NCI-H1092 treated with DMSO at 0.1 percent for 48 hours (cell line): ENCODE measurements at regions not wholly inside any gene's neighbourhood (a gene's known extent, or its start where the extent isn't known, plus 50 kb on each side); places are given as distances from the start of the nearest gene placed in this dataset.
A peak's percentile ranks its signal among the peaks of the same experiment; 100 is the strongest.

Experiments used
- DNase-seq: peaks from one replicate; lab custom pipeline; 2025; lab: John Stamatoyannopoulos, UW

GRCh38 chr13:73290844-73291243, 232.0 kb downstream of the KLF5 start:
- DNase-seq, result no peak

DNA sequence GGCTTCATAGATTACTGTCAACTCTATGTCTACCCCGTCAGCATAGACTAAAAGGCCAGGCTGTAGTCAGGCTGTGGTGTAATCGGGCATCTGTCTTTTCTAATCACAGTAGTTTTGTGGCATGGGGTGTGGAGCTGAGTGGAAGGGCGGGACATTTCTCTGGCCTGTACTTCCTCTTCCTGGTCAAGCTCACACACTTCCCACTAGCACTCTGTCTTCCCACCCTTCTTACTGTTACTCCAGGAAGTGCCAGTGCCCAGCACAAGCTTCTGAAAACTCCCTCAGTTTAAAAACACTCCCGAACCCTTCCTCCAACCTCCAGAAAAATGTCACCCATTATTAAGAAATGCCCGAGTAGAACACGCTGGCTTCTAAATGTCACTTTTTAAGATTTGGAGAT, 229.8 kb downstream of the KLF5 start:
- DNase-seq, result no peak

- no peak for DNase-seq
These were observed 229.0 kb downstream of the KLF5 start for GRCh38 chr13:73287831-73288230.

DNA sequence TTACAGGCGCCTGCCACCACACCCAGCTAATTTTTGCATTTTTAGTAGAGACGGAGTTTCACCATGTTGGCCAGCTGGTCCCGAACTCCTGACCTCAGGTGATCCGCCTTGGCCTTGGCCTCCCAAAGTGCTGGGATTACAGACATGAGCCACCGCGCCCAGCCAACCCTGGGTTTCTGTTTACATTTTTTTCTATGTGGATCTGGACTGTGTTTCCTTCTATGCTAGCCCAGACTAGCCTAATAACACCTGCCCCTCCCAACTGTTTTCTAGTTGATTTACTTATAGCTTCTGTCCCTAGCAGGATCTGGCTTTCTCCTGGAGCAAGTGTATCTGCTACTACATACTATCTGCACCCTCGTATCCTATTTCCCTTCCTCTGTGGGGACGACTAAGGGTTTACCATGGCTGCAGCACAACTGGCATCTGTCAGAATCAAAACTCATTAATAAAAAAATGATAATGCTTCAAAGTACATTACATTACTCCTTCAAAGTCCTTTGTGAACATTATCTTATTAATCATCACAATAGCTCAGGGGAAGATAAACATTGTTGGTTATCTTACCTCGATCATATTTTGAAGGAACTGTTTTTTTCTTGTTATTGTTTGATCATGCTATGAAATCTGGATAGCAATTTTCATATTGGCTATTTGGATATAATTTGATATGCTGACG, 228.3 kb downstream of the KLF5 start:
- no peak for DNase-seq

DNA sequence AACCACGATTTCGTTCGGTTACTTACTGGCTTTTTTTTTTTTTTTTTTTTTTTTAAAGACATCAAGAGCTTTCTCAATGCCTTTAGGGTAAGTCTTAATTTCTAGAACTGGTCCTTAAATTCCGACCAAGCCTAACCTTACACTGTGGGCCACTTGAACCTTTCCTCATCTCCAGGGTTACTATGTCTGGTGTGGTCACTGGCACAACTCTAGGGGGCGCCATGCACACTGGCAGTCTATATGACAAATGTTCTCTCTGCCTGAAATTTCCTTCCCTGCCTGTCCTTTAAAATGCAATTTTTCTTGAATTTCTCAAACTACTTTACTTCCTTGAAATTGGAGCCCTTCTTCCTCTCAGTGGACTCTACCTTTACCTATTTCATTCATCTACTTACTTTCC, 227.4 kb downstream of the KLF5 start:
- no peak for DNase-seq

DNA sequence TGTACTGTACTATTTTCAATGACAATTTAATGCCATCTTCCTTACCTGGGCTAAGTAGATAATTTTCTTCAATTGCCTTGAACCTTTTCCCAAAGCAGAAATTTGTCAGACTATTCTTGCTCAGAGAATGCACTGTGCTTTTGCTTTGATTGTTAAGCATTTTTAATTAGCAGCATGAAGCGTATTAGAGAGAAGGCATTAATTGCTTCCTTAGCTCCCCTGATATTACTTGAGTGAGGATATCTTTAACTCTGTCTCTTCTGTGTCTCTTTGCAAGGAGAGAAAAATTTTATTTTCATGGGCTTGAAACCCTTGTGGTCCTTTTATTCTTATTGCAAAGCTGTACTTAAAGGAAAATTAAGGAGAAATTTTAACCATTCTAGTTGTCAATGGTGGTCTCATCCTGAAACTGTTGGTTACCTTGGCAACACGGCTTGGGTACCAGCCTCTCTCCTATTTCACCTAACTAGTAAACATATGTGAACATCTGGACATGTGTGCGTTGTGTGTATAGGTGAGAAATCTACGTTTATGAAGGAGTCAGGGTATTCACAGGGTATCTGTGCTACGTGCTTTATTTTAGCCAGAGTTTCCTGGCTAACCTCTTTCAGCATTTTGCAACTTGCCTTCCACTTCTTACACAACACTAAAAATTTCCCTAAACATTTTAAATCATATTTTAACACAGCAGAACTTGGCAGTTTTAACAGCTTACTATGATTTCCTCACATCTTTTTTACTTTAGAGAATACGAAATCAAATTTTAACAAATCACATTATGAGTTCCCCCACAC, 225.5 kb downstream of the KLF5 start:
- no peak for DNase-seq

GRCh38 chr13:73283636-73284035, 224.8 kb downstream of the KLF5 start:
- no peak for DNase-seq

DNA sequence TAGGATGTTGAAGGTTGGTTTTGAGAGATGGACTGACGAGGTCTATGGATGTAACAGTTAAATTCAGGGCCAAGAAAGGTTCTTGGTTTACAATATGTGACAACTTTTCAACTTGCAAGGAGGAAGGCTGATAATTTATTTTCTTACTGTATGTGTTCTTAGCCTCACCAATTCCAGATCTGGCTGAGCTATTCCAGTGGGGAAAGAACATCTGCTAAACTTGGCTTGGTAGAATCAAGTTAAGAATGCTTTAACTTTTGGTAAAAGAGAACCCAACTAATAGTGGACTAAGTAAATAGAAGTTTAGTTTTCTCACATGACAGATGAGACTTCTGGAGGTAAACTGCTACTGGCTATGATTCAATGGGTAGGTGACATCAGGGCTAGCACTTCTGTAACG, 222.9 kb downstream of the KLF5 start:
- no peak for DNase-seq

DNA sequence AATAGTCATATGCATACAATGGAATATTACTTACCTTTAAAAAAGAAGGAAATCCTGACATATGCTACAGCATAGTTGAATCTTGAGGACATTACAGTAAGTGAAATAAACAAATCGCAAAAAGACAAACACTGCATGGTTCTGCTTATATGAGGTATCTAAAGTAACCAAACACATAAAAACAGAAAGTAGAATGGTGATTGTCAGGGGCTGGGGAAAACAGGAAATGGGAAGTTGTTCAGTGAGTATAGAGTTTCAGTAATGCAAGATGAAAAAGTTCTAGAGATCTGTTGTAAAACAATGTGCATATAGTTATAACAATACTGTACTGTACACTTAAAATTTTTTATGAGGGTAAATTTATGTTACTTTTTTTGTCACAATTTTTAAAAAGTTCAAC, 219.4 kb downstream of the KLF5 start:
- no peak for DNase-seq

GRCh38 chr13:73275163-73275562, 216.4 kb downstream of the KLF5 start:
- no peak for DNase-seq

- no peak for DNase-seq
These were observed 215.3 kb downstream of the KLF5 start for GRCh38 chr13:73274147-73274546.

GRCh38 chr13:73273745-73274144, 214.9 kb downstream of the KLF5 start:
- no peak for DNase-seq

DNA sequence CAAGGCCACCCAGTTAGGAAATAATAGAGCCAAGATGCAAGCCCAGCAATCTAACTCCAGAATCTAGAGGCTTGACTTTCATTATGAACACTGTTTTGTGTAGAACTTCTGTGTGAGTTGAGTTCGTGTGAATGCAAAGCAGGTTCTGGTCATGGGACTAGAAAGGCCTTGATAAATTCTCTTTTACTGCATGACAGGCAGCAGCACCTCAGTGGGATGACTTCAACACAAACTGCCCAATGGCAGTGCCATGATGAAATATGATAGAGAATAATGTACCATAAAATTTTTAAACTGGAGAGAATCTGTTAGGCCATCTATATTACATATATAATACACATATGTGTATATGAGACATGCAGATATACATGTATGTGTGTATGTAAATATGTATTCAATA, 214.5 kb downstream of the KLF5 start:
- DNase-seq, result no peak

GRCh38 chr13:73272831-73273230, 214.0 kb downstream of the KLF5 start:
- DNase-seq, result no peak

DNA sequence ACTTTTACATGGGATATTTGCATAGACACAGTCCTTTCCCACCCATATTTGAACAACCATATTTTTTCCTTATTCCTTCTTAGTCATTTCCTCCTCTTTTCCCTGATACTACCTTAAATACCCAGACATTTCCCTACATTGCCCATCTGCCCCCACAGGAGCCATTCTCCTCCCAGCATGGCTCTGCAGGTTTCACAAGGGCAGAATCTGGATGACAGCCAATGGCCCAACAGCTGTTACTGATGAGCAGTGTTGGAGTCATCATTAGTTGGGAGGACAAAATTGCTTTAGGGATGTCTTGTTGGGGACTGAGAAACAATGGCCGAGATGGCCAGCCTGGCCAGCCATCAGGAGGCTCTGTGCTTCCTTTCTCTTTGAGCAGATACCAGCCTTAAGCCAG, 209.5 kb downstream of the KLF5 start:
- DNase-seq, result peak; percentile 9

GRCh38 chr13:73266640-73267180, 207.9 kb downstream of the KLF5 start:
- no peak for DNase-seq

DNA sequence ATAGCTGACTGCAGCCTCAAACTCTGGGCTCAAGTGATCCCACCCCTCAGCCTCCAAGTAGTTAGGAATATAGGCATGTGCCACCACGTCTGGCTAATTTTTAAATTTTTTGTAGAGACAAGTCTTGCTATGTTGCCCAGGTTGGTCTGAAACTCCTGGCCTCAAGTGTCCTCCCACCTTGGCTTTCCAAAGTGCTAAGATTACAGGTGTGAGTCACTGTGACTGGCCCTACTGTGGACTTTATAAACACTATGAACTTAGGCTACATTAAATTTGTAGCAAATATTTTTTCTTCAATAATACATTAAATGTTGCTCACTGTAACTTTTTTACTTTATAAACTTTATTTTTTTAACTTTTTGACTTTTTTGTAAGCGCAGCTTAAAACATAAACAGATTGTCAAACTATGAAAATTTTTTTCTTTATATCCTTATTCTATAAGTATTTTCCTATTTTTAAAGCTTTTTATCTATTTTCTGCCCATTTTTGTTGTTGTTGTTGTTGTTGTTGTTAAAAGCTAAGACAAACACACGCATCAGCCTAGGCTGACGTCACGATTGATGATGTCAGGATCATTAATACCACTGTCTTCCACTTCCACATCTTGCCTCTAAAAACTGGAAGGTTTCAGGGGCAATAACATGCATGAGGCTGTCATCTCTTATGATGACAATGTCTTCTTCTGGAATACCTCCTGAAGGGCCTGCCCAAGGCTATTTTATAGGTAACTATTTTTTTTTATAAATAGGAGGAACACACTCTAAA, 204.2 kb downstream of the KLF5 start:
- DNase-seq, result no peak

- no peak for DNase-seq
These were observed 203.0 kb downstream of the KLF5 start for GRCh38 chr13:73261739-73262216.

DNA sequence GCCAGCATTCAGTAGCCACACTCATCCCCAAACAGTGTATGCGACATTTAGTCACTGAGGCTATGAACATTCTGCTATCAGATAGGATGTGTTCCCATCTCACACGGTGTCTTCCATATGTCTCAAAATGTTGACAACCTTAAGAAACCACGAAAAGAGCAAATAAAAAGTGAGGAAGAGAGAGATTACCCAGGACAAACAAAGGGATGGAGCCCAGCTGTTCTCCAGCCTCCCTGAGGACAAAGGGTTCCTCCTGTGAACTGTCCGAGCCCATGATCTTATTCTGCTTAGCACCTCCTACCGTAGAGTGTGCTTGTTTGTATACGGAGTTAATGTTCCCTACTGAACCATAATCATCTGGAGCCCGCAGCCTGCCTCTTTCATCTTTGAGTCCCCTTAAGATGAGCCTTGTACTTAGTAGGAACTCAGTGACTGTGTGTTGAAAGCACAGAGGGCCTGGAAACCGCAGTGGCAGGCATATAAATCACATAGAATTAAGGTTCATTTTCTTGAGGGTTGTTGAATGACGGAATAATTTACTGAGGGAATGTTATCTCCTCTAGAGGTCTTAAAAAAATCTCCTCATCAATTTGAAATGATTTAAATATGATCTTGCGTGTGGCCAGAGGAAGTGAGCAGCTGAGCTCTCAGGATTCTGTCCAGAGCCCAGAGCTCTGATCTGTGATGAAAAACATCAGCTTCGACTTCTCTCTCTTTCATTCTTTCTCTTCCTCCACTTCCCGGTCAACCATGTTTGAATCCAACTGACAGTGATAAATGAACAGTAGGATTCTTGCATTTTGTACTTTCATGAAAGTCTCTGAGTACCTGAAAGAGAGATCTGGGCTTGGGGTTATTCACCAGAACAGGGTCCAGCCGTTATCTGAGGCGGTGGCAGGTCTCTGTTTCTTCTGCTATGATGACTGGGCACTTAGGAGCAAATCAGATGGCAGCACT, 200.5 kb downstream of the KLF5 start:
- no peak for DNase-seq

DNA sequence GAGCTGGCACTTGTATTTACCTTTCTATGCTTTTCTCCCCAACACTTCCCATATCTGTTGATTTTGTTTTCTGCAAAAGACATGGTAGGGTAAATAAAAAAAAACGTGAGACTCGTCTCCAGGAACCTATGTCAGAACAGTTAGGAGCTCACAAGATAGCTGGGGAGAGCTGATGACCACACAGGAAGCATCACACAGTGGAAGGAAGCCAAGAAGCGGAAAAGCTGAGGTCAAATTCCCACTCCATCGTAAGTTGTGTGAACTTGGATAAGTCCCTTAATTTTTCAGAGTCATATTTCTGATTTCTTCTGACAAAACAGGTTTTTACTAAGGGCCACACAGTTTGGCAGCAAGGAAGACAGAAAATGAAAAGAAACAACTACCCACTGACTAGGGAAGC, 199.6 kb downstream of the KLF5 start:
- no peak for DNase-seq

- no peak for DNase-seq
These were observed 196.0 kb downstream of the KLF5 start for GRCh38 chr13:73254827-73255226.
